ENCODE measurements at regions not wholly inside any gene's neighbourhood (a gene's known extent, or its start where the extent isn't known, plus 50 kb on each side); places are given as distances from the start of the nearest gene placed in this dataset.

DNA sequence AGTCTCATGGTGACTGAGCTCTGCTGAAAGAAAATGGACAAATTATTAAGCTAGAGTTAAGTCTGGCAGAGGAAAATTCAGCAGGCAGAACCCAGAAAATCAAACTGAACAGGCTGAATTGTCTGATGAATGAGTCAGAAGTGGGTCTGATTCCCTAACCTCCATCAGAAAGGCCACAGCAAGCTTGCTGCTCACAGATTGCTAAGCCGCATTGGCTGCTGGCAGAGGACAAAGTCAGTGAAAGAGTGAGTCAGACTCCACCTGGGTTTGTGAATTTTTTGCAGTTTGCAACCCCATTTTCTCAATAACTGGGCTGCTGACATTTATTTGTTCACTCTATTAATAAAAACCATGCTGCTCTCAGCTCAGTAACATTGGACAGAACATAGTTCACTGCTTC, 191.3 kb downstream of the EPM2A start:
- no peak overlapping the region for H3K4me3 ChIP-seq (ENCODE audit: low read depth, low read length)
- BruUV-seq (replicated peaks): no TSS peak
- no peak overlapping the region for H3K27ac Mint-ChIP-seq (ENCODE audit: unreplicated experiment)
- H3K27me3 ChIP-seq (replicated peaks; ENCODE audit: control insufficient read depth, insufficient read depth, low read length): no peaks in the 10 kb centered on the region
- no peaks in the 10 kb centered on the region for H3K36me3 ChIP-seq (ENCODE audit: control insufficient read depth, insufficient read depth, low read length)
- no peaks in the 10 kb centered on the region for H3K36me3 Mint-ChIP-seq (ENCODE audit: insufficient read depth, unreplicated experiment)
- TF ChIP-seq, protein P1, sequence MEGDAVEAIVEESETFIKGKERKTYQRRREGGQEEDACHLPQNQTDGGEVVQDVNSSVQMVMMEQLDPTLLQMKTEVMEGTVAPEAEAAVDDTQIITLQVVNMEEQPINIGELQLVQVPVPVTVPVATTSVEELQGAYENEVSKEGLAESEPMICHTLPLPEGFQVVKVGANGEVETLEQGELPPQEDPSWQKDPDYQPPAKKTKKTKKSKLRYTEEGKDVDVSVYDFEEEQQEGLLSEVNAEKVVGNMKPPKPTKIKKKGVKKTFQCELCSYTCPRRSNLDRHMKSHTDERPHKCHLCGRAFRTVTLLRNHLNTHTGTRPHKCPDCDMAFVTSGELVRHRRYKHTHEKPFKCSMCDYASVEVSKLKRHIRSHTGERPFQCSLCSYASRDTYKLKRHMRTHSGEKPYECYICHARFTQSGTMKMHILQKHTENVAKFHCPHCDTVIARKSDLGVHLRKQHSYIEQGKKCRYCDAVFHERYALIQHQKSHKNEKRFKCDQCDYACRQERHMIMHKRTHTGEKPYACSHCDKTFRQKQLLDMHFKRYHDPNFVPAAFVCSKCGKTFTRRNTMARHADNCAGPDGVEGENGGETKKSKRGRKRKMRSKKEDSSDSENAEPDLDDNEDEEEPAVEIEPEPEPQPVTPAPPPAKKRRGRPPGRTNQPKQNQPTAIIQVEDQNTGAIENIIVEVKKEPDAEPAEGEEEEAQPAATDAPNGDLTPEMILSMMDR (IDR thresholded peaks at IDR 0.05; ENCODE audit: insufficient read depth in 1 of 2, low read depth in 1 of 2, low read length in 1 of 2, severe bottlenecking in 1 of 2, unreplicated experiment in 1 of 2): no peak
- intact Hi-C loops (cut with micrococcal nuclease; ENCODE audit: unreplicated experiment): no loop called here
- H3K9me3 ChIP-seq: no peaks in the 10 kb centered on the region
- peaks cover 19% of the 10 kb centered on the region for H3K4me1 ChIP-seq
- CTCF ChIA-PET: no interaction called here
- H3K9me3 Mint-ChIP-seq (ENCODE audit: unreplicated experiment): no peaks in the 10 kb centered on the region
- no peak overlapping the region for H3K4me3 Mint-ChIP-seq (ENCODE audit: unreplicated experiment)
- no peak for DNase-seq
- POLR2A ChIA-PET: no interaction called here
- peaks cover 12% of the 10 kb centered on the region for H3K4me1 Mint-ChIP-seq (ENCODE audit: low read depth, unreplicated experiment)
- no peaks in the 10 kb centered on the region for H3K27me3 Mint-ChIP-seq (ENCODE audit: insufficient read depth, unreplicated experiment)

GRCh38 chr6:145544514-145544913, 190.8 kb downstream of the EPM2A start:
- Histone ChIP-seq H3K4me1 (peaks cover 23% of the 10 kb centered on the region), H3K4me3 (ENCODE audit: low read depth, low read length) (no peak overlapping the region), H3K36me3 (ENCODE audit: control insufficient read depth, insufficient read depth, low read length) (no peaks in the 10 kb centered on the region), H3K27me3 (replicated peaks; ENCODE audit: control insufficient read depth, insufficient read depth, low read length) (no peaks in the 10 kb centered on the region), H3K9me3 (no peaks in the 10 kb centered on the region)
- DNase-seq: no peak
- Mint-ChIP-seq H3K36me3 (ENCODE audit: insufficient read depth, unreplicated experiment) (no peaks in the 10 kb centered on the region), H3K9me3 (ENCODE audit: unreplicated experiment) (no peaks in the 10 kb centered on the region), H3K27me3 (ENCODE audit: insufficient read depth, unreplicated experiment) (no peaks in the 10 kb centered on the region), H3K27ac (ENCODE audit: unreplicated experiment) (no peak overlapping the region), H3K4me1 (ENCODE audit: low read depth, unreplicated experiment) (peaks cover 12% of the 10 kb centered on the region), H3K4me3 (ENCODE audit: unreplicated experiment) (no peak overlapping the region)
- intact Hi-C loops (cut with micrococcal nuclease; ENCODE audit: unreplicated experiment): no loop called here
- POLR2A ChIA-PET: no interaction called here
- CTCF ChIA-PET: no interaction called here
- no TSS peak for BruUV-seq (replicated peaks)
- TF ChIP-seq, protein P1 (IDR thresholded peaks at IDR 0.05; ENCODE audit: insufficient read depth in 1 of 2, low read depth in 1 of 2, low read length in 1 of 2, severe bottlenecking in 1 of 2, unreplicated experiment in 1 of 2): no peak

- ChIA-PET CTCF (no interaction called here), POLR2A (no interaction called here)
- no peaks in the 10 kb centered on the region for H3K36me3 ChIP-seq (ENCODE audit: control insufficient read depth, insufficient read depth, low read length)
- no peak overlapping the region for H3K4me3 ChIP-seq (ENCODE audit: low read depth, low read length)
- DNase-seq: no peak
- no peaks in the 10 kb centered on the region for H3K9me3 ChIP-seq
- no peaks in the 10 kb centered on the region for H3K9me3 Mint-ChIP-seq (ENCODE audit: unreplicated experiment)
- H3K27me3 Mint-ChIP-seq (ENCODE audit: insufficient read depth, unreplicated experiment): no peaks in the 10 kb centered on the region
- intact Hi-C loops (cut with micrococcal nuclease; ENCODE audit: unreplicated experiment): no loop called here
- H3K27ac Mint-ChIP-seq (ENCODE audit: unreplicated experiment): no peak overlapping the region
- no TSS peak for BruUV-seq (replicated peaks)
- no peaks in the 10 kb centered on the region for H3K36me3 Mint-ChIP-seq (ENCODE audit: insufficient read depth, unreplicated experiment)
- no peak overlapping the region for H3K4me3 Mint-ChIP-seq (ENCODE audit: unreplicated experiment)
- TF ChIP-seq, protein P1 (IDR thresholded peaks at IDR 0.05; ENCODE audit: insufficient read depth in 1 of 2, low read depth in 1 of 2, low read length in 1 of 2, severe bottlenecking in 1 of 2, unreplicated experiment in 1 of 2): no peak
- peaks cover 24% of the 10 kb centered on the region for H3K4me1 ChIP-seq
- no peaks in the 10 kb centered on the region for H3K27me3 ChIP-seq (replicated peaks; ENCODE audit: control insufficient read depth, insufficient read depth, low read length)
- peaks cover 12% of the 10 kb centered on the region for H3K4me1 Mint-ChIP-seq (ENCODE audit: low read depth, unreplicated experiment)
Measured at GRCh38 chr6:145546265-145546664, 189.1 kb downstream of the EPM2A start.
